Fibroblast of lung (primary cell): ENCODE measurements at regions not wholly inside any gene's neighbourhood (a gene's known extent, or its start where the extent isn't known, plus 50 kb on each side); places are given as distances from the start of the nearest gene placed in this dataset.

Experiments used
- CTCF ChIP-seq, 2 donors: IDR thresholded peaks in 1 of 2; conservative IDR thresholded peaks in 1 of 2; 1 replicate in 1 of 2; 2 replicates in 1 of 2; pipeline ENCODE4 v1.5.1; 2011 to 2012; ENCODE audit warnings: low read length in 2 of 2, control low read depth in 1 of 2, inconsistent platforms in 1 of 2, low read depth in 1 of 2, mild to moderate bottlenecking in 1 of 2
- EZH2 ChIP-seq: IDR thresholded peaks from 2 replicates; pipeline ENCODE4 v1.5.1; 2012; ENCODE audit warnings: low read length, control low read depth, mild to moderate bottlenecking; ENCODE audit errors: missing control alignments

GRCh38 chr16:52827456-52827855 lies 225.2 kb downstream of the CHD9NB start:
- TF ChIP-seq CTCF (conservative IDR thresholded peaks at IDR 0.05 in 1 of 2, IDR thresholded peaks at IDR 0.05 in 1 of 2; ENCODE audit: low read depth in 1 of 2, low read length in 2 of 2): no peak
- TF ChIP-seq EZH2: no peak
